Left forelimb (tissue), 1 donor: ENCODE measurements at regions not wholly inside any gene's neighbourhood (a gene's known extent, or its start where the extent isn't known, plus 50 kb on each side); places are given as distances from the start of the nearest gene placed in this dataset.

Source experiments
- DNase-seq: peaks from one replicate; pipeline ENCODE4 v3.0.0-alpha.2; 2018; ENCODE audit warnings: low spot score

GRCh38 chr2:16021611-16022363, 81.4 kb downstream of the MYCN start:
- no peak for DNase-seq

- no peak for DNase-seq
Observed at GRCh38 chr2:16020389-16021008, 80.1 kb downstream of the MYCN start.

GRCh38 chr2:16019617-16020351, 79.4 kb downstream of the MYCN start:
- DNase-seq, result no peak

- no peak for DNase-seq
Observed at GRCh38 chr2:16019060-16019480, 78.7 kb downstream of the MYCN start.

GRCh38 chr2:16018277-16019059, 78.1 kb downstream of the MYCN start:
- DNase-seq, result no peak

GRCh38 chr2:16016282-16016681, 75.9 kb downstream of the MYCN start:
- no peak for DNase-seq

GRCh38 chr2:16015903-16016265, 75.5 kb downstream of the MYCN start:
- no peak for DNase-seq

- no peak for DNase-seq
Observed at GRCh38 chr2:16015210-16015902, 75.0 kb downstream of the MYCN start.

- DNase-seq, result no peak
Observed at GRCh38 chr2:16014802-16015201, 74.5 kb downstream of the MYCN start.

- no peak for DNase-seq
Observed at GRCh38 chr2:16014041-16014787, 73.9 kb downstream of the MYCN start.

GRCh38 chr2:16013359-16013911, 73.1 kb downstream of the MYCN start:
- no peak for DNase-seq

GRCh38 chr2:16012626-16013358, 72.4 kb downstream of the MYCN start:
- DNase-seq, result no peak

- no peak for DNase-seq
Observed at GRCh38 chr2:16012029-16012596, 71.8 kb downstream of the MYCN start.

GRCh38 chr2:16011621-16011960, 71.2 kb downstream of the MYCN start:
- DNase-seq, result no peak

GRCh38 chr2:16010951-16011620, 70.7 kb downstream of the MYCN start:
- no peak for DNase-seq

GRCh38 chr2:16010011-16010410, 69.7 kb downstream of the MYCN start:
- no peak for DNase-seq

GRCh38 chr2:16009560-16009959, 69.2 kb downstream of the MYCN start:
- no peak for DNase-seq

GRCh38 chr2:16008856-16009255, 68.5 kb downstream of the MYCN start:
- DNase-seq, result no peak

- no peak for DNase-seq
Observed at GRCh38 chr2:16008331-16008850, 68.0 kb downstream of the MYCN start.
